GM12878 (cell line): ENCODE measurements at regions not wholly inside any gene's neighbourhood (a gene's known extent, or its start where the extent isn't known, plus 50 kb on each side); places are given as distances from the start of the nearest gene placed in this dataset.

Source experiments
- ATAC-seq: fragments of 200-7000 bp; cut with Tn5 transposase; 3 replicates; pipeline ENCODE4 v1.9.1; 2020; ENCODE audit warnings: mild to moderate bottlenecking, moderate library complexity
- BruUV-seq: library from RNA; stranded (reverse); fragments of 400-500 nt; replicated peaks from 2 replicates; lab custom pipeline; 2021; lab: Mats Ljungman, UMichigan
- CTCF ChIA-PET: fragments of 300-600 bp; sonication (Branson Sonifier 250); formaldehyde crosslinking; extraction: SDS; loops from one replicate; lab custom pipeline; 2021; ENCODE audit warnings: inconsistent platforms; lab: Yijun Ruan, JAX
- POLR2A ChIA-PET: fragments of 350-600 bp; formaldehyde crosslinking; extraction: SDS; loops from one replicate; lab custom pipeline; 2021; ENCODE audit warnings: inconsistent platforms; lab: Charles Lee
- RAD21 ChIA-PET: fragments of 300-600 bp; sonication (Branson Sonifier 250); formaldehyde crosslinking; loops from one replicate; lab custom pipeline; 2023; ENCODE audit warnings: antibody characterized with exemption; ENCODE audit not compliant: unreplicated experiment; lab: Charles Lee
- SMC1A ChIA-PET: fragments of 300-600 bp; sonication (Branson Sonifier 250); formaldehyde crosslinking; loops from one replicate; lab custom pipeline; 2023; ENCODE audit not compliant: unreplicated experiment, uncharacterized antibody; lab: Charles Lee
- DNase-seq: peaks from one replicate; pipeline ENCODE4 v3.0.0-alpha.2; 2011; ENCODE audit warnings: low read depth, low spot score
- FAIRE-seq: peaks from 3 replicates; lab custom pipeline; 2011; peaks lifted over from hg19 to GRCh38; lab: Jason Lieb, UNC
- H2AFZ ChIP-seq: 2 replicates; pipeline ENCODE4 v1.6.0; 2011; ENCODE audit warnings: low read depth, low read length, control low read depth; ENCODE audit not compliant: control insufficient read depth
- H3K27ac ChIP-seq: 2 replicates; pipeline ENCODE4 v1.5.1; 2011; ENCODE audit warnings: control low read depth; ENCODE audit not compliant: control insufficient read depth, insufficient read depth
- H3K27me3 ChIP-seq, 2 experiments: replicated peaks in 1 of 2; 2 replicates each; pipeline versions ENCODE4 v1.6.0 to v1.6.1; 2011; ENCODE audit warnings: low read length in 1 of 2; ENCODE audit not compliant: control insufficient read depth in 2 of 2, insufficient read depth in 2 of 2
- H3K36me3 ChIP-seq, 2 experiments: 2 replicates each; pipeline ENCODE4 v1.5.1; 2011; ENCODE audit warnings: low read length in 1 of 2; ENCODE audit not compliant: control insufficient read depth in 2 of 2, insufficient read depth in 2 of 2
- H3K4me1 ChIP-seq: 2 replicates; pipeline ENCODE4 v1.6.1; 2011; ENCODE audit warnings: mild to moderate bottlenecking, low read length, moderate library complexity, mixed read lengths; ENCODE audit not compliant: control insufficient read depth, insufficient read depth
- H3K4me2 ChIP-seq: 2 replicates; pipeline ENCODE4 v1.6.0; 2011; ENCODE audit warnings: control low read depth; ENCODE audit not compliant: control insufficient read depth, insufficient read depth
- H3K4me3 ChIP-seq: fragments of 200-600 bp; sonication (generic); 2 replicates; pipeline ENCODE4 v1.5.1; 2016
- H3K79me2 ChIP-seq: 2 replicates; pipeline ENCODE4 v1.6.0; 2011; ENCODE audit warnings: low read length; ENCODE audit not compliant: control insufficient read depth, insufficient read depth
- H3K9ac ChIP-seq: 2 replicates; pipeline ENCODE4 v1.8.0; 2011; ENCODE audit warnings: low read length, control low read depth, mixed read lengths; ENCODE audit not compliant: control insufficient read depth, insufficient read depth
- H3K9me3 ChIP-seq: replicated peaks from 3 replicates; pipeline ENCODE4 v1.5.1; 2011; ENCODE audit warnings: mild to moderate bottlenecking, low read length; ENCODE audit not compliant: control insufficient read depth, insufficient read depth
- H4K20me1 ChIP-seq: 2 replicates; pipeline ENCODE4 v1.6.0; 2011; ENCODE audit not compliant: control insufficient read depth, insufficient read depth
- BMI1 ChIP-seq: fragments of 450-650 bp; IDR thresholded peaks from 2 replicates; pipeline ENCODE4 v1.6.1; 2016; ENCODE audit warnings: mild to moderate bottlenecking, moderate library complexity, borderline replicate concordance
- HDAC2 ChIP-seq: fragments of 200-600 bp; sonication (generic); IDR thresholded peaks from 2 replicates; pipeline ENCODE4 v1.6.1; 2017
- IRF4 ChIP-seq: IDR thresholded peaks from 2 replicates; pipeline ENCODE4 v1.6.1; 2011; ENCODE audit warnings: low read depth, low read length
- JUND ChIP-seq: IDR thresholded peaks from 2 replicates; pipeline ENCODE4 v1.6.1; 2012; ENCODE audit warnings: low read depth, mild to moderate bottlenecking, low read length, improper control_type of control experiment, moderate library complexity
- KDM1A ChIP-seq: fragments of 200-600 bp; sonication (generic); IDR thresholded peaks from 2 replicates; pipeline ENCODE4 v1.6.1; 2016; ENCODE audit warnings: borderline replicate concordance
- NR2C2 ChIP-seq: IDR thresholded peaks from 2 replicates; pipeline ENCODE4 v1.6.1; 2011; ENCODE audit warnings: borderline replicate concordance, low read depth; ENCODE audit not compliant: control insufficient read depth, insufficient read length
- NRF1 ChIP-seq: conservative IDR thresholded peaks from 2 replicates; pipeline ENCODE4 v1.6.1; 2011; ENCODE audit warnings: mild to moderate bottlenecking, low read depth, low read length, improper control_type of control experiment
- PKNOX1 ChIP-seq: fragments of 450-650 bp; IDR thresholded peaks from 2 replicates; pipeline ENCODE4 v1.6.1; 2016; ENCODE audit warnings: mild to moderate bottlenecking
- RBBP5 ChIP-seq: fragments of 200-600 bp; sonication (generic); conservative IDR thresholded peaks from 2 replicates; pipeline ENCODE4 v1.6.1; 2016
- SUZ12 ChIP-seq: fragments of 200-600 bp; sonication (generic); IDR thresholded peaks from one replicate; pipeline ENCODE4 v1.6.1; 2018; ENCODE audit warnings: antibody characterized with exemption, mild to moderate bottlenecking; ENCODE audit not compliant: unreplicated experiment
- ZSCAN29 ChIP-seq: fragments of 450-650 bp; IDR thresholded peaks from 2 replicates; pipeline ENCODE4 v1.6.1; 2017; ENCODE audit warnings: mild to moderate bottlenecking, moderate library complexity
- WGBS: methylation state at CpG from one replicate; pipeline ENCODE4 v1.1.6; 2016; ENCODE audit warnings: low lambda C conversion rate; ENCODE audit not compliant: insufficient replicate concordance, insufficient coverage; ENCODE audit errors: missing lambda C conversion rate; 5-methylcytosine and 5-hydroxymethylcytosine counted together
- in situ Hi-C: fragments of 300-500 bp; cut with MboI; formaldehyde crosslinking; loops from 9 replicates; pipeline ENCODE4 v1.14.3; 2018; ENCODE audit warnings: mixed read lengths
- intact Hi-C: fragments of 100-400 bp; cut with micrococcal nuclease; formaldehyde crosslinking; loops from one replicate; pipeline ENCODE4 v1.14.2; 2022; ENCODE audit not compliant: unreplicated experiment
- TF ChIP-seq, protein P1 (sequence below): fragments of 450-650 bp; IDR thresholded peaks from 2 replicates; pipeline ENCODE4 v1.6.1; 2018; ENCODE audit warnings: borderline replicate concordance, mild to moderate bottlenecking; ENCODE audit not compliant: partially characterized antibody
- TF ChIP-seq, protein P2 (sequence below): fragments of 450-650 bp; IDR thresholded peaks from 2 replicates; pipeline ENCODE4 v1.6.1; 2017; ENCODE audit warnings: mild to moderate bottlenecking, moderate library complexity

GRCh38 chrX:39308126-39308525, 506.9 kb downstream of the MID1IP1 start:
- Histone ChIP-seq H3K4me1 (no peaks in the 10 kb centered on the region), H3K4me2 (no peak overlapping the region), H4K20me1 (no peaks in the 10 kb centered on the region), H3K9me3 (peaks cover 2% of the 10 kb centered on the region; the same call in 2 of the 3 replicates), H2AFZ (no peak overlapping the region), H3K27me3 (no peaks in the 10 kb centered on the region), H3K36me3 (no peaks in the 10 kb centered on the region), H3K9ac (no peak overlapping the region), H3K79me2 (no peaks in the 10 kb centered on the region), H3K27ac (no peak overlapping the region), H3K4me3 (no peak overlapping the region)
- BruUV-seq = no TSS peak
- ChIA-PET RAD21 (no interaction called here), POLR2A (no interaction called here), SMC1A (no interaction called here), CTCF (no interaction called here)
- TF ChIP-seq HDAC2 (no peak), IRF4 (no peak), NRF1 (no peak), ZSCAN29 (no peak), JUND (no peak), PKNOX1 (no peak), SUZ12 (no peak), NR2C2 (no peak), RBBP5 (no peak), BMI1 (no peak), KDM1A (no peak)
- TF ChIP-seq, protein P1, sequence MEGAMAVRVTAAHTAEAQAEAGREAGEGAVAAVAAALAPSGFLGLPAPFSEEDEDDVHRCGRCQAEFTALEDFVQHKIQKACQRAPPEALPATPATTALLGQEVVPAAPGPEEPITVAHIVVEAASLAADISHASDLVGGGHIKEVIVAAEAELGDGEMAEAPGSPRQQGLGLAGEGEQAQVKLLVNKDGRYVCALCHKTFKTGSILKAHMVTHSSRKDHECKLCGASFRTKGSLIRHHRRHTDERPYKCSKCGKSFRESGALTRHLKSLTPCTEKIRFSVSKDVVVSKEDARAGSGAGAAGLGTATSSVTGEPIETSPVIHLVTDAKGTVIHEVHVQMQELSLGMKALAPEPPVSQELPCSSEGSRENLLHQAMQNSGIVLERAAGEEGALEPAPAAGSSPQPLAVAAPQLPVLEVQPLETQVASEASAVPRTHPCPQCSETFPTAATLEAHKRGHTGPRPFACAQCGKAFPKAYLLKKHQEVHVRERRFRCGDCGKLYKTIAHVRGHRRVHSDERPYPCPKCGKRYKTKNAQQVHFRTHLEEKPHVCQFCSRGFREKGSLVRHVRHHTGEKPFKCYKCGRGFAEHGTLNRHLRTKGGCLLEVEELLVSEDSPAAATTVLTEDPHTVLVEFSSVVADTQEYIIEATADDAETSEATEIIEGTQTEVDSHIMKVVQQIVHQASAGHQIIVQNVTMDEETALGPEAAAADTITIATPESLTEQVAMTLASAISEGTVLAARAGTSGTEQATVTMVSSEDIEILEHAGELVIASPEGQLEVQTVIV = no peak
- TF ChIP-seq, protein P2, sequence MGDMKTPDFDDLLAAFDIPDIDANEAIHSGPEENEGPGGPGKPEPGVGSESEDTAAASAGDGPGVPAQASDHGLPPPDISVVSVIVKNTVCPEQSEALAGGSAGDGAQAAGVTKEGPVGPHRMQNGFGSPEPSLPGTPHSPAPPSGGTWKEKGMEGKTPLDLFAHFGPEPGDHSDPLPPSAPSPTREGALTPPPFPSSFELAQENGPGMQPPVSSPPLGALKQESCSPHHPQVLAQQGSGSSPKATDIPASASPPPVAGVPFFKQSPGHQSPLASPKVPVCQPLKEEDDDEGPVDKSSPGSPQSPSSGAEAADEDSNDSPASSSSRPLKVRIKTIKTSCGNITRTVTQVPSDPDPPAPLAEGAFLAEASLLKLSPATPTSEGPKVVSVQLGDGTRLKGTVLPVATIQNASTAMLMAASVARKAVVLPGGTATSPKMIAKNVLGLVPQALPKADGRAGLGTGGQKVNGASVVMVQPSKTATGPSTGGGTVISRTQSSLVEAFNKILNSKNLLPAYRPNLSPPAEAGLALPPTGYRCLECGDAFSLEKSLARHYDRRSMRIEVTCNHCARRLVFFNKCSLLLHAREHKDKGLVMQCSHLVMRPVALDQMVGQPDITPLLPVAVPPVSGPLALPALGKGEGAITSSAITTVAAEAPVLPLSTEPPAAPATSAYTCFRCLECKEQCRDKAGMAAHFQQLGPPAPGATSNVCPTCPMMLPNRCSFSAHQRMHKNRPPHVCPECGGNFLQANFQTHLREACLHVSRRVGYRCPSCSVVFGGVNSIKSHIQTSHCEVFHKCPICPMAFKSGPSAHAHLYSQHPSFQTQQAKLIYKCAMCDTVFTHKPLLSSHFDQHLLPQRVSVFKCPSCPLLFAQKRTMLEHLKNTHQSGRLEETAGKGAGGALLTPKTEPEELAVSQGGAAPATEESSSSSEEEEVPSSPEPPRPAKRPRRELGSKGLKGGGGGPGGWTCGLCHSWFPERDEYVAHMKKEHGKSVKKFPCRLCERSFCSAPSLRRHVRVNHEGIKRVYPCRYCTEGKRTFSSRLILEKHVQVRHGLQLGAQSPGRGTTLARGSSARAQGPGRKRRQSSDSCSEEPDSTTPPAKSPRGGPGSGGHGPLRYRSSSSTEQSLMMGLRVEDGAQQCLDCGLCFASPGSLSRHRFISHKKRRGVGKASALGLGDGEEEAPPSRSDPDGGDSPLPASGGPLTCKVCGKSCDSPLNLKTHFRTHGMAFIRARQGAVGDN = no peak
- intact Hi-C loops (no loop called here), in situ Hi-C loops (no loop called here)
- 0% methylated on average over 1 of the region's 1 CpG for WGBS
- ATAC-seq (no peak), FAIRE-seq (no peak), DNase-seq (no peak)
